GM21529 (cell line): ENCODE measurements at regions not wholly inside any gene's neighbourhood (a gene's known extent, or its start where the extent isn't known, plus 50 kb on each side); places are given as distances from the start of the nearest gene placed in this dataset.
"Not testable (repeated sequence)": the region's sequence is repeated elsewhere in the genome, so short reads cannot be mapped to it uniquely, and the experiment has no call there.

Source experiments
- ATAC-seq: cut with Tn5 transposase; IDR thresholded peaks from one replicate; pipeline ENCODE4 v1.9.1; 2021; ENCODE audit not compliant: unreplicated experiment

DNA sequence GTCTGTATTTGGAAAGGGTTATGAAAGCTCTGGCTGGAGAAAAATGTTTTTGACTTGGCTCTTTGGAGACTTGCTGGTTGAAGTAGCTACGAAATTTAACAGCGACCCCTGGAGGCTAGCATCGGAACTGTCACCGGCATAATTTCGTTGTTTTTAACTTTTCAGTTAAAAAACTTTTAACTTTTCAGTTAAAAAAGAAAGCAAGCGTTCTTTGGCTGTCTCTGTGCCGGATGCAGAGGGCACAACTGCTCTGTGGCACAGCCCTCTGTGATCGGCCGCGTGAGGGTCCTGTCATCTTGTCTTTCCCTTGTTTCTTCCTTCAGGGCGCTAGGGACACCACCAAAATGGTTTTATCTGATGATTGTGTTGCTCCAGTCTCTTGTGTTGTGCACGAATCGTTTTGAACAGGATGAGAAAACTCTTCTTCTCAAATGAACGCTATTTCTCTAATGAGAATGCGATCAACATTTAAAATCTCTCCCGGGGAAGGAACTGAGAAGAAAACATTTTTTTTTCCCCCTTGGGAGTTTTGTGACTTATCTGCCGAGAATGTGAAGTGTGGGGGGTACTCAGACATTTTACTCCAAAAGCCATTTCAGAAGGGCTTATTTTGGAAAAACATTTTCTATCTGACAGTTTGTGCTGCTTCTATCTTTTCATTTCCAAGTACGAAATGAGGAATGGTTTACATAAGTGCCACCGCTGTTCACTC is 57.1 kb downstream of the ADCYAP1 start:
- no peak for ATAC-seq

DNA sequence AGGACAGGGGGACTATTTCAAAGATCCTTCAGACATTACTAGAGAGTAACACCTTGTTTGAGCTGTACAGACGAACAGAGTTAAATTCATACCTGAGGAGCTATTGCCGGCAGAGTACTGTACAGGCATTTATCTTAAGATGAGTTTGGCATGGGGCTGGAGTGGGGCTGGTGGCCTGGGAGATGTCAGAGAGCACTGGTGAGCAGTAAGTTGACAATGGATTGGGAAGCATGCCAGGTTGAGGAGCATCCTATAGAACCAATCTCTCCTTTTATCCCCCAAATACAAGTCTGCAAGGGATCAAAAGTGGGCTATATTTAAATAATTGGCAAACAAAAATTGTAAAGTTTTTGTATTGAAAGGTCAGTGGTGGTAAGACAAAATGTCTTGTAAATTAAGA is 58.6 kb downstream of the ADCYAP1 start:
- no peak for ATAC-seq

GRCh38 chr18:965921-966758 is 61.5 kb downstream of the ADCYAP1 start:
- ATAC-seq: no peak

GRCh38 chr18:966759-967576 is 62.3 kb downstream of the ADCYAP1 start:
- ATAC-seq: no peak

DNA sequence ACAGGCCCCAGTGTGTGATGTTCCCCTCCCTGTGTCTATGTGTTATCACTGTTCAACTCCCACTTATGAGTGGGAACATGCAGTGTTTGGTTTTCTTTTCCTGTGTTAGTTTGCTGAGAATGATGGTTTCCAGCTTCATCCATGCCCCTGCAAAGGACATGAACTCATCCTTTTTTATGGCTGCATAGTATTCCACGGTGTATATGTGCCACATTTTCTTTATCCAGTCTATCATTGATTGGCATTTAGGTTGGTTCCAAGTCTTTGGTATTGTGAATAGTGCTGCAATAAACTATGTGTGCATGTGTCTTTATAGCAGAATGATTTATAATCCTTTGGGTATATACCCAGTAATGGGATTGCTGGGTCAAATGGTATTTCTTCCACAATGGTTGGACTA is 64.2 kb downstream of the ADCYAP1 start:
- ATAC-seq: not testable (repeated sequence)

GRCh38 chr18:969311-969710 is 64.6 kb downstream of the ADCYAP1 start:
- ATAC-seq: not testable (repeated sequence)

GRCh38 chr18:974606-975005 is 69.9 kb downstream of the ADCYAP1 start:
- ATAC-seq: not testable (repeated sequence)

GRCh38 chr18:976393-977128 is 71.9 kb downstream of the ADCYAP1 start:
- ATAC-seq: not testable (repeated sequence)

DNA sequence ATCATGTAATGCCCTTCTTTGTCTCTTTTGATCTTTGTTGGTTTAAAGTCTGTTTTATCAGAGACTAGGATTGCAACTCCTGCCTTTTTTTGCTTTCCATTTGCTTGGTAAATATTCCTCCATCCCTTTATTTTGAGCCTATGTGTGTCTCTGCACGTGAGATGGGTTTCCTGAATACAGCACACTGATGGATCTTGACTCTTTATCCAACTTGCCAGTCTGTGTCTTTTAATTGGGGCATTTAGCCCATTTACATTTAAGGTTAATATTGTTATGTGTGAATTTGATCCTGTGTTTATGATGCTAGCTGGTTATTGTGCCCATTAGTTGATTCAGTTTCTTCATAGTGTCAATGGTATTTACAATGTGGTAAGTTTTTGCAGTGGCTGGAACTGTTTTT is 72.7 kb downstream of the ADCYAP1 start:
- not testable (repeated sequence) for ATAC-seq

- ATAC-seq: not testable (repeated sequence)
These were observed 73.1 kb downstream of the ADCYAP1 start for GRCh38 chr18:977732-978131.

DNA sequence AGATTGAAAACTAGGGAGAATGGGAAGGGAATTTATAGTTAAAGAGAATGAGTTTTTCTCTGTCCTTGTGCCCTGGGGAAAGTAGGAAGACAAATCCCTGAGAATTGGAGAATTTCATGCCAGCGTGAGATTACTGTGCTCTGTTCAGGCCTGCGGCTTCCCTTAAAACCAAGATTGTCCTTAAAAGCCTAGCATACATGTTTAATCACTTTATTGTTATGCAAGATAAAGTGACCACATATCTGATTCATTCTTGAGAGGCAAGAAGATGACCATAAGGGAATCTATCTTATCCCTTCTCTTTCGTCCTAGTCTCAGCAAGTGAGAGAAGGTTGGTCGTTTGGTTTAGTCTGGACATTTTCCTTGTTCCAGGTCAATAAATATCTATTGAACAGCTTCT is 75.9 kb downstream of the ADCYAP1 start:
- ATAC-seq: no peak

DNA sequence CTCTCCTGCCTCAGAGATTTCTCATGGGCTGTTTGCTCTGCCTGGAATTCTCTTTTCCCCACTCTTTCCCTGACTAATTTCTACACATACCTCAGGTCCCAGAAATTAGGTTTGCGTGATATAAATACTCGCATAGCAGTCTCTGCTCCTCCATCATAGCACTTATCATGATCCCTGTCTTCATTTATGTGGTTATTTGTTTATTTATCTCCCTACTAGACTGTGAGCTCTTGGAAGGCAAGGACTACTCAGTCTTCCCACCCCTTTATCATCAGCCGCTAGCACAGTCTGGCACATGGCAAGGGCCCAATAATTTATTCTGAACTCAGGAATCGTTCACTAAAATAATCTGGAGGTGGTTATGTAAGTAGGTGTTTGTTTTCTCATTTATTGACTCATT is 79.3 kb downstream of the ADCYAP1 start:
- no peak for ATAC-seq

DNA sequence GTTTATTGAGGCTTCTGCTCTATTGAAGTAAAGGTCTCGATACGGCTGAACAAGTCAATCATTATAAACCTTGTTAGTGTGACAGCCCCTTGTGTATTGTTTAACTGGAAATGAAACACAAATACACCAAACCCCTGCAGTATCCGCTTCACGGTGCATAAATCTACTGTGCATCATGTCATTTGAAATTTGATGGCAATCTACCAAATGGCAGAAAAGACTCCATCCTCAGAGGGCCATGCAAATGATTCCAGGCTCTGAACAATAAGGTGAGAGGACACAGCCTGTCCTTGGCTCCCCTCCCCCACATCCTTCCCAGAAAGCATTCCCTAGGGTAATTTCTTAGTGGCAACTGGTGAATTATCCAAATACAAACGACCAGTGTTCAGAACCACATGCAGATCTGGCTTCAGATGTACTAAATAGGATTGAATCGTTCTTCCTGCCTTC is 80.6 kb downstream of the ADCYAP1 start:
- ATAC-seq: no peak

DNA sequence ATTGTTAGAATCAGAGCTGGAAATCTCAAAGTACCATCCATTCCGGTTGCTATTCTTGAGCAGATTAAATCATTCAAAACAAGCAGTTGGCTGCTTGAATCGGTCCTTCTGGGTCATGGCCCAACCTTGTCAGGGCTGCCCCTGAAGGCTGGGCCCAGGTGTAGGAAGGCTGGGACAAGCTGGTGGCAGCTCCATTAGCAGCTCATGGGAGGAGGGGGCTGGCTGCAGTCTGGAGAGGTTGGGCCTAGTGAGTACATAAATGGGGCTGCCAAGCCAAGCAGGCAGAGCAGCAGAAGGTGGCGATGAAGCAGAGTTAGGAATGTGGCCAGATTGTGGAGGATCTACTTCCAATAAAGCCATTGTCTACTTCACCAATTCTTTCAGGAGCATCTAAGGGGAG is 81.4 kb downstream of the ADCYAP1 start:
- ATAC-seq: no peak

- ATAC-seq: no peak
These were observed 81.9 kb downstream of the ADCYAP1 start for GRCh38 chr18:986552-986951.

DNA sequence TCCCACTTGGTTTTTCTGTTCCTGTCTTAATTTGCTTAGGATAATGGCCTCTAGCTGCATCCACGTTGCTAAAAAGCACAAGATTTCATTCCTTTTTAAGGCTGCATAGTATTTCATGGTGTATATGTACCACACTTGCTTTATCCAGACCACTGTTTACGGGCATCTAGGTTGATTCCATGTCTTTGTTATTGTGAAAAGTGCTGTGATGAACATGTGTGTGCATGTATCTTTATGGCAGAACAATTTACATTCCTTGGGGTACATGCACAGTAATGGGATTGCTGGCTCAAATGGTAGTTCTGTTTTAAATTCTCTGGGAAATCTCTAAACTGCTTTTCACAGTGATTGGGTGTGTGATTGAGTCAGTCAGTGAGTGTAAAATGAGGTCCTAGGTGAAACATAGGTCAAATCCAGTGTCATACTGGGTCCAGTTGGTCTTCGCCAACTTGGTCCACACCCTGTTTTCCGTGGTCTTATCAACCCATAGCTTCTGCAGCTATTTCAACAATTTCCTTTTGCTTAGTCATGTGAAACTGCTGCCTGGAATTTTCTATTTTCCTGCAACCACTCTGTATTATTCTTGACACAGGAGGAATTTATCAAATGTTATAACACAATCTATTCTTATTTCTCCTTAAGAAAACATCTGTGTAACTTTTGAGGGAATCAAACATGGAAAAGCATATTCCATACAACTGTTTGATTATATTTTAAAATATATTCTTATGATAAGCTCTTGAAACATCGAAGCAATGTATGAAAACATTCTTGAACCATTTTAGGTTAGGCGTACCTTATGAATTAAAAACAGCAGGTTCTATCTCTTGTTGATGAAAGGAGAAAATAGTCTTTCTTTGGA is 82.9 kb downstream of the ADCYAP1 start:
- no peak for ATAC-seq

- no peak for ATAC-seq
These were observed 84.8 kb downstream of the ADCYAP1 start for GRCh38 chr18:989425-989824.

GRCh38 chr18:990197-990596 is 85.5 kb downstream of the ADCYAP1 start:
- no peak for ATAC-seq

DNA sequence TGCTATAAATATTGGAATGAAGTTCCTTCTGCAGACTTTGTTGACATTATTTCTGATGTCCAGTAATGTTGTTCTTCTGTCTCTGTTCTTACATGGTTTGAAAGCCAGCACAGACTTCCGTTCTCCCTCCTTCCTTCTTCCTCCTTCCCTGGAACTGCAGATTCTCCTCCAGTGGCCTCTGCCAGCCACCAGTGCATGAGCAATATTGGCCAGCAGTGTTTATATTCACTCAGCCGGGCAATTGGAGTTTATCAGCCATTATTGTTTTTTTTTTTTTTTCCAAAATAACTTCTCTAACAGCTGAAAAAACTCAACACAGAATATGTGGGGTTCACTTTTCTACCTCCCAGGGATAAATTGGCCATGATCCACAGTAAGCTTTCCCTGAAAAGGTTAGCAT is 86.8 kb downstream of the ADCYAP1 start:
- no peak for ATAC-seq

GRCh38 chr18:993560-993959 is 88.9 kb downstream of the ADCYAP1 start:
- no peak for ATAC-seq
